ENCODE measurements at regions not wholly inside any gene's neighbourhood (a gene's known extent, or its start where the extent isn't known, plus 50 kb on each side); places are given as distances from the start of the nearest gene placed in this dataset.

DNA sequence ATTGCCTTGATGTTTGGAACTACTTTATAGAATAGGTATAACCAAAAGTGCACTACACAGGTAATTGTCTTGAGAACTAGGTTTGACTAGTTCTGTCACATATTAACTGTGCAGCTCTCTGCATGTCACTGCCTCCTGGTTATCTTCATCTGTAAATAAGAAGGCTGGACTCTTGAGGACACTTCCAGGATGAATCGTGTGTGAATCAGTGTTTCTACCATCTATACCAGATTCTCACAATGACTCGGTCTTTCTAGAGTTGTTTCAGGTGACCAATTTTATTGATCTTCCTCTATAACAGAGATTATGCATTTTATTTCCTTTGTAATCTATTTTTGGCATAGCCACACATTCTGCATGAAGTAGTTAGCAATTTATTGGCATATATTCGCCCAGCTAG, 1181.0 kb upstream of the TENM4 start:
- no peak for DNase-seq

DNA sequence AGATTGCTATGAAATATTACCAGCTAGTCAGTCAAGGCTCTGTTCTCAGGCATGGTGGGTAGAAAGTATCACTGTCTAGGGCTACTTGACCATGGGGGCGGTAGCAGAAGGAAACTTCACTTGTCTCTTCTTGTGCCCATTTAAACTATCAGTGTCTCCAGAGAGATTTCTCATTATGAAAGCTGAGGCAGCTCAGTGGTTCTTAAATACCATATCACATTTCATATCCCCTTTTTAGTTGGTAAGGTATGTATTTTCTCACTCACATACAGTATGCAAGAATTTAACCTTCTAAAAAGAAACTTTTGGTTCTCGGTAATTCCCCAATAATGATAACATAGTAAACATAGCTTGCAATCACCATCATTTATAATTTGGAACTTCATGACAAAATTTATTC, 1180.0 kb upstream of the TENM4 start:
- DNase-seq, result no peak

DNA sequence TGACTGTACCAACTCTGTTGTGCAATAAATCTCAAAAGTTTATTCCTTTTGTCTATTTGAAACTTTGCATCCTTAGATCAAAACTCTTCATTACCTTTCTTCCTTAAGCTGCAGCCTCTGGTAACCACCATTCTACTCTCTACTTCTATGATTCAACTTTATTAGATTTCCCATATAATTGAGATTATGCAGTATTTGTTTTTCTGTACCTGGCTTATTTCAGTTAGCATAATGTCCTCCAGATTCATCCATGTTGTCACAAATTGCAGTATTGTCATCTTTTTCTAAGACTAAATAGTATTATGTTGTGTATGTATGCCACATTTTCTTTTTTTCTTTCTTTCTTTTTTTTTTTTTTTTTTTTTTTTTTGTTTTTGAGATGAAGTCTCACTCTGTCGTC, 1176.3 kb upstream of the TENM4 start:
- DNase-seq, result no peak

DNA sequence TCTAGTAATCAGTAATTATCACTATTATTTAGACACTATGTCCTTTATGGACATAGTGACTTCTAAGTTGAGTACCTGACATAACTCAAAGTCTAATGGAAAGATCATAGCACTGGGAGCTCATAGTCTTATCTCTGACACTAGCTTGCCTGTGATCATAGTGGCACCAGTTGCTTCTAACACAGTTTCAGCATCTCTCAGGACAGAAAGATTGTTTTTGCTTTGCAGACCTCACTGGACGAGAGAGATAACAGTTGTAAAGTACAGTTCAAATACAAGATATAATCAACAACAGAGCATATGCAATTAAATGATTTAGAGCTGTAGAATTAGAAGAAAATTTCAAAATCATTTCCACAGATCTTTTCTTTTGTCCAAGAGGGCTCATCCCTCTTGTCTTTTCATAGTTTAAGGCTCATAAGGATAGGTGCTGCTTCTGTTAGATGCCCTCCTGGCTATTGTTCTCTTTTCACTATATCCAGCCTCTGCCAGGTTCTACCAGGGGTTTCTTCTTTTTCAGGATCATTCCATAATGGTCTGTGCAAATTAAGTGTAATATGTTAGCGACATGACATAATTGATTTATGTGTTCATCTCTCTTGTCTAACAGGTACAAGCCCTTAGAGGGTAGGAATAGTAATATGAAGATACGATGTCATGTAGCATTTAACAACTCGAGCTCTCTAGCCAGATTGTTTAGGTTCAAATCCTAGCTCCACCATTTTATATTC, 1175.4 kb upstream of the TENM4 start:
- DNase-seq, result no peak

DNA sequence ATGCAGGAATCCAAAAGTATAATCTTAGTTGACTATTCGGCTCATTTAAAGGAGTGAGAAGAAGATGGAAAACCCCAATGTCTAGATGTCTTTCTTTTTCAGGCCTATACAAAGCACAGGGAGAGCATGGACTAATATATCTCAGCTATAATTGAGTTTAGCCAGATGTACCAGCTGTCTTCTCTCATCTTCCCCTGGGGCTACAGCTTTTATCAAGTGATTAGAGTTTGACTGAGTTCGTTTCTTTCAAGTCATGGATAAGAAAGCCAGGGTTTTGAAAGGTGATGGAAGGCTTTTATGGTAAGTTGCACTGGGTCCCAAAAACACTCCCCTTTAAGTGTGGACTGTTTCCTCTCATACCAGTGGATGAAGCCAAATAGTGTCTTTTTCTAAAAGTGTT, 1172.8 kb upstream of the TENM4 start:
- no peak for DNase-seq

DNA sequence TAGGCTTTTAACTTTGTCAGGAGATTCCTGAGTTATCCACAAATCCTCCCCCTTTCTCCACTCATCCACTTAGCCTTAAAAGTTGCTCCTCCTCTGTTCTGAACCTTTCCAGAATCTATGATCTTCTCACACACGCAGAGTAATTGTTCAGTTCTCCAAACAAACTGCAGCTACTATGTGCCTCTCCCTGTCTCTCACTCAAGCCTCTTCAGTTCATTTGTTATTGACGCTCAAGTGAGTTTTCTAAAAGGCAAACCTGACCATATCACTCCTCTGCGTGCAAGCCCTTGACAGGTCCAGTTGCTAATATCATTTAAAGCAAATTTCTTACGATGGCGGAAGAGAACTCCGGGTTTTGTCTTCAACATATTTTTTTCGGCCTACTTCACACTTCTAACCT, 1169.7 kb upstream of the TENM4 start:
- no peak for DNase-seq

DNA sequence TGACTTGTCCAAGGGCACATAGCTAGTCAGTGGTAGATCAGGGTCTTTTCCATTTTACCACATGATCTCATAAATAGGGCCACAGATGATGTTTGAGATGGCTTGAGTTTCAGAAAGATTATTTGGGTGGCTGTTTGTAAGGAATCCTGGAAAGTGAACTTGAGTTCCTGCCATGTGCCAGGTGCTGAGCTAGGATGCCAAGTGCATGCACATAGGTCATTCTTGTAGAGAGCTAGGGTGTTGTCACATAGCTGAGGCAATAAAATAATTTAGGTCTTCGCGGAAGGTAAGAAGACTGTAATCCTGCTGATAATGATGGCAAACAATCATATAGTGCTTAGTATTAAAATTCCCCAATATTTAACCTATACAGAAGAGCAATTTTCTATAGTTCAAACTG, 1162.6 kb upstream of the TENM4 start:
- DNase-seq, result no peak

DNA sequence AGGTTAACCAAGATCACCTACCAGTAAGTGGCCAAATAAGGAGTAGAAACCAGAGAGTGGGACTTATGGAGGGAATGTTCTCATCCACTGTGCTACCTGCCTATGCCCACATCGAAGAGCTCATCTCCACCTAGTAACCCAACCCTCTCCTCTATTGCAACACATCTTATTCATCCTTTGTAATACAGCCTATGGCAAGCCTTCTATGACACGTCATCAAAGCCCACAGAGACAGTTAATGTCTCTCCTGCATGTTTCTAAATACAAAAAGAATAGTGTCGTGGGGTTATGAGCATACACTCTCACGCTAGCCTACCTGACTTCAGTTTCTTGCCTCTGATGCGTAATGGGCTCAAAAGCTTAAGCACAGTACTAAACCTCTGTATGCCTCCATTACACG, 1158.1 kb upstream of the TENM4 start:
- DNase-seq, result no peak

DNA sequence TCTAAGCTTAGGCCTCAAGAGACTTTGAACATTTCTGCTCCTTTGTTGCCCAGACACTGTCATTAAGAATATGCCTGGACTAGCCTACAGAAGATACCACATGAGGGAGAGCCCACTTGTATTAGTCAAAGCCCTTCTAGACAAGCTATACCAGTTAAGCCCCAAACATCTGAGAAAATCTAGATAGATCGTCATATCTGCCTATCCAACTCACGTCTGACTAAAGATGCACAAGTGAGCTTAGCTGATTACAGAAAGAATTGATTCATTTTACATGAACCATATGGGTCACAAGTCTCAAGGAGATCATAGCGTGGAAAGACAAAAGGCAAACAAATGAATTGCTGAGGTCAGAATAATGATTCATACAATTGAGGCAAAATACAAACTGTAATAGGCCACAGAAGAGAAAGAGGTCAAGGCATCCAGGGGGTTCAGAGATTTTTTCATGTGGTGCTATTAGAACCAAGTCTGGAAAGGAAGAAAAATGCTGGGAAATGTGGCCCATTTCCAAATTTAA, 1155.5 kb upstream of the TENM4 start:
- DNase-seq, result no peak

DNA sequence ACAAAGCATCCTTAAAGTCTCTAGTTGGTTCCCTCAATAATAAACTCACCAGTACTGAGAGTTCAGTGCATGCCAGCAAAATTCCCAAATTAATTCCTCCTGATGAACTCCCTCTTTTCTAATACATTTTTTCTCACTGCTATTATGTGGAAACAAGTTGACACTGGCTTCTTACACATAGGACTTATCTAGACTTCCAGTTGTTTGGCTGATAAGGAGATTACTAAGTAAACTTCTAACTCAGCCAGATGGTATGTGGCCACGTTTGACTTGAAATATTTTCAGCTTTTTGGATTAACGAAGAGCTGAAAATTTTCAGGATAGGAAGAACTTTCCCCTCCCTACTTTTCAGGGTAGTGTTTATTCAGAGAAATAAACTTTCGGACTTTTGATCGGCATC, 1154.2 kb upstream of the TENM4 start:
- DNase-seq, result peak; percentile 93

DNA sequence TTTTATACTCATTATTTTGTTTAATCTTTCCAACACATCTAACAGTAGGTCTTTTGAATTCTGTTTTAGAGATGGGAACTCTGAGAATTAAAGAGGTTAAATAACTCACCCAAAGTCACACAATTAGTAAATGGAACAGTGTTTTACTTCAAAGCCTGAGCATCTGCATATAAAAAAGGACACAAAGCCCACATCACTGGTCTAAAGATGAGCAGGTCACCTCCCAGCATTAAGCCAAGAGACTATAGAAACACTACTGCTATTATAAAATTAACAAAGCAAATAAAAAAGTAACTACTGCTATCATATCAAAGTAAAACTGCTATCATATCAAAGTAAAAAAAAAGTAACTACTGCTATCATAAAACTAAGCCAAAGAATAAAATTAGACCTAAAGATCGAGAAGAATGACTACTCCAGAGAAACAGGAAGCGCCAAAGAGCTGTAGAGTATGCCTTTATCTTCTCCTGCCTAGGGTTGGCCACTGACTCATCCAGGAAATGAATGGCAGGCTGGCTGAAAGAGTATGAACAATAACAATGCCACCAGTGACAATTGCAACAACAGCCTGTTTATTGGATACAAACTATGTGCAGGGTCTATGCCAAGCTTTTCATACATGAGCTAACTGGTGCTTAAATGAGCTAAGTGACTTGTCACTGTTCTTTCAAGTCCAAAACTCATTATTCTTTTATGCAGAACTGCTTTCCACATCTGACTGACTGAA, 1153.0 kb upstream of the TENM4 start:
- peak; percentile 90 for DNase-seq

DNA sequence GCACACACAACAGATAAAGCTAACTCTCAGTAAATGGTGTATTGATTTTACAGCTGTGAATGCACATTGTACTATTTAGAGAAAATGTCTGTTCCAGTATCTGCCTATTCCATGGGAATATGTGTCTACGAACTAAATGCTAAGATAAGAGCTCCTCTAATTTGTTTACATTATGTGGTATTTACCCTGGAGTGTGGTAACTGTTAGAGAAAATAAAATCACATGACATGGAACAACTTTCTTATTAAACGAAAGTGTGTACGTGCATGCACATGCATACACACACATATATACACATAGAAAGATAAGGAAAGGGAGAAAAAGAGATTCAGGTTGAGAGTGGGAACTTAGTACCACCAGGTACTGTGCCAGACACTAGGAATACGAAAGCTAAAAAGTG, 1151.7 kb upstream of the TENM4 start:
- DNase-seq, result no peak

DNA sequence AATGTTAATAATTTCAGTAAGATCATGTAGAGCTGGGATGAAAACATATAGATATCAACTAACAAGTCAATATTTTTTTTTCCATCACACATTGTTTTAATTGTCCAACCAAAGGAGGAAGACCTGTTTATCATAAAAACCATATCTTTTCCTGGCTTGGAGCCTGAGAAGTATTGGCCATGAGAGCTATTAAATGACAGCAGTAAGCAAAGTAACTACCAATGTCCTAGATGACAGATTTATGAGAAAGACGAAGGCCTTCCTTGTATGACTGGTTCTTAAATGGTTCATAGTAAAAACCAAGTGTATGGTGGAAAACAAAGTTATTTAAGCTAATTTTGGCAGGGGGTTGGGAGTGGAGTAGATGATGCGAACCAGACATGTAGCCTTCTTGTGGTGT, 1147.1 kb upstream of the TENM4 start:
- DNase-seq, result no peak

DNA sequence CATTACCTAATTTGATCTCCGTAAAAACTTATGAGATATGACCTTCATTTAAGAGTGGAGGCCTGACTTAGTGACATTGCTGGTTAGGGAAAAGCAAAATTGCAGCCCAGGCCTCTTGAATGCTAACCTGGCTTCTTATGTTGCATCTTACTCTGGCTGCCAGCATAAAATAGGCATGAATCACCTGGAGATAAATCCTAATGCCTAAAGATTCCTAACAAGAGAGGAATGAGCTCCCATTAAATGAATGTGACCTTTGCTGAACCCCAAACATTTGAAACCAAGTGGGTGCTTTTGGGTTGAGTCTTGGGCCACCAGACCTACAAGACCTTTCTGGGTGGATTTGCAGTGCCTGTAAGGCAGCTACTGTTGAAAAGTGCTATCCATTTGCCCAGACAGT, 1145.6 kb upstream of the TENM4 start:
- peak; percentile 82 for DNase-seq

DNA sequence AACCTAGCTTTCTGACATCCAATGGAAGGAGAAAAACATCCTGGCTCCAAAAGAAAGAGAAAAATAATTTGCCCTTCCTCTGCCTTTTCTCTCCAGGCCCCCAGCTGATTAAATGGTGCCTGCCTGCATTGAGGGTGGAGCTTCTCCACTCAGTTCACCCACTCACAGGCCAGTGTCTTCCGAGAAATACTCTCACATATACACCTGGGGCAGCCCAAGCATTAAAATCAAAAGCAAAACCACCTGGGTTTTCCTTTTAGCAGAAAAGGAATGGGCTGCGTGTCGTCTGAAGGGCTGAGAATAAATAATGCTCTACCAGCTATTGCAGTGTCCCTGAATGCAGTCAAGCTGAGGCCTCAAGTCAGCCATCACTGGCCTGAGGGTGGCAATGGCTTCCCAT, 1143.8 kb upstream of the TENM4 start:
- DNase-seq, result no peak

DNA sequence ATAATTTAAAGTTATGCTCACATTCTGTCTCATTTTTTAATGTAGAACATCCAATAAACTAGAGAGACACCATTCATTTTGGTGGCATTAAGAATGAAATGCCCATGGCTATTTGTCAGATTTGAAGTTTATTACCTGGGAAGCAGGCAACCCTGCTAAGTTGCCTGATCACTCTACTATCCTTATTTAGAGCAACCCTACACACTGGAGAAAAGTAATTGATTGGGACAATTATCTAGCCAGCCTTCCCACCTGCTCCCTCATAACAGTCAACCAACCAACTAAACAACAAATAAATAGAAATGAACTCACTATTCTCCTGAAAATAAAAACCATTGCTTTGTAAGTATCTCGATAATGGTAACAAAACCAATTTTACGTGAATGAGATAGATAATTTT, 1129.0 kb upstream of the TENM4 start:
- no peak for DNase-seq

DNA sequence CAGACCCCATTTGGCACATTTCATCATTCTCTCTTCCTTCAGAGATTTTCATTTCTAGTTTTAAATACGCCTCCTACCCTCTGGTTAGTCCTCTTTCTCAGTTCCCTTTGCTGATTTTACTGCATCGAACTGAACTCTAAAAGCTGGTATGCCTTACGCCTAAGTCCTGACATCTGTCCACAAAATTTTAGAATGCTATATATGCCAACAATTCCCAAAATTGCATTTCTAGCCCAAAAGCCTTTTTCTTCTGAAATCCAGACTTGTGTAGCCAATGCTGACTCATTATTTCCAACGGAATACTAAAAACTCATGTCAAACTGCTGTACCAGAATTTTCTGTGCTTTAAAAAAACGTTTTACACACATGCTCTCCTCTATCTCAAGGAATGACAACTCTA, 1124.4 kb upstream of the TENM4 start:
- no peak for DNase-seq

DNA sequence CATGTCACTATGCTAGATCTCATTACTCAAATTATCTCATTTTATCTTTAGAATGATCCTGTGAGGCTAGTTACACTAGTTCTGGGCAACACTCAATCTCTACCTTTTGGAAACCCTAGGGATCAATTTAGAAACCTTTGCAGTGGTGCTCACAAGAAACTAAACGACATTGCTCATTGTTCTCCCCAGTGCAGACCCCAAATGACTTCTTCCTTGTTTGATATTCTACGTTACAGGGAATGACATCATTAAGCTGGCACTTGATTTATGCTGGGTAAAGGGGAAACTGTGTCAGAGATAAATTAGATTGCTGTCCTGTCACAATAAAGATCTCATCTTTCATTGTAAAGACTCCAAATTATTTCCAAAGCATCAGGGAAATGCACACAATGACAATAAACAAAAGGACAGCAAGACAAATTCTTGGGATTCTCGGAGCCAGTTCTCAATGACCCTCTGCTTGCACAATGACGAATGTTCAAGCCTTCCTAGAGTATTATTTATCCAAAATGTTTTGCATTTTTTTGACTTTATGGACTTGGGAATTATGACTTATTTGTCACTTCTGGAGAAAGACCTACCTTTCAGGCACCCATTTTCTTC, 1121.8 kb upstream of the TENM4 start:
- no peak for DNase-seq

DNA sequence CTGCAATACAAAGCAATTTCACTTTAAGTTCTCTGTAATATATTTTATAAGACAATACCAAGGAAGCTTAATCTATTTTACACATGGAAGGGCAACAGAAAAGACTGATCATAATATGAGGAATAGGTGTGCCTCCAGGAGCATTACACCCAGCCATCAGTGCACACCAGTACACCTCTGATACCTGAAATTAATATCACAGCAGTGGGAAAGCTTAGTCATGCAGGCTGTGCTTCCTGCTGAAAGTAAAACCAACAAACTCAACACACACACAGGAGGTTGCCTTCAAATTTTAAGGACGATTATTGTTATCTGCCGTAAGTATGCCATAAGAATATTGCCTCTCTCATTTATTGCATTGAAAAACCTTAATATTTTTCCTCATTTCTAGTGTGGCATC, 1119.1 kb upstream of the TENM4 start:
- no peak for DNase-seq

DNA sequence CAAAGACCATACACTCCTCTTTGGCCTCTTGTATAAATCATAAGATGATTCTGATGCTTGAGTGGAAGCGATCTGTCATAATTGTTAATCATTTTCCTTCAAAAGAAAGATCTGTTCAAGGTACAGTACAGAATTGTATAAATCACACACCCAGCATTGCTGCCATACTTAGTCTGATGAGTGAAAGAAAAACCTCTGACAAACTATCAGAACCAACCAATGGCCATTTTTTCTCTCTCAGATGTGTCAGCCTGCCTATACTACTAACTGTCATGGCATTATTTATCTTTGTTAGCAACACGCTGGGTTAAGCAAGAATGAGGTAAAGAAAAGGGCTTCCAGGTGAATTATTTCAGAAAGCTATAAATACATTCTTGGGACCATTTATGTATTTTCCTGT, 1112.7 kb upstream of the TENM4 start:
- no peak for DNase-seq

DNA sequence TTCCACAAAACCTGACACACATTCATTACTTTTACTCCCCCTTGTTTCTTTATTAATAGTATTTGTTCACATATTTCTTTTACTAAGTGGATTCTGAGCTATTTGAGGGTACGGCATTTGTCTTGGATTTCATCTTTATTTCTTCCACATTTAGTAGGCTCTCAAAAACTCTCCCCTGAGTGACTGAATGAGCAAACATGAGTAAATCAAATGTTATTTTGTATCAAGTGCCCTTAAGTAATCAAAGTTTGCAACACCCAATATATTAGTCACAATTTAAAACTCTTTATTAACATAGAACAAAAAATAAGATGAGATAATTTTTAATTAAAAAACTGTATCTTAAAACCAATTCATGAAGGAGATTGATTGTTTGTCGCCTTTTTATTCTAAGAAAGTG, 1101.9 kb upstream of the TENM4 start:
- DNase-seq, result no peak

DNA sequence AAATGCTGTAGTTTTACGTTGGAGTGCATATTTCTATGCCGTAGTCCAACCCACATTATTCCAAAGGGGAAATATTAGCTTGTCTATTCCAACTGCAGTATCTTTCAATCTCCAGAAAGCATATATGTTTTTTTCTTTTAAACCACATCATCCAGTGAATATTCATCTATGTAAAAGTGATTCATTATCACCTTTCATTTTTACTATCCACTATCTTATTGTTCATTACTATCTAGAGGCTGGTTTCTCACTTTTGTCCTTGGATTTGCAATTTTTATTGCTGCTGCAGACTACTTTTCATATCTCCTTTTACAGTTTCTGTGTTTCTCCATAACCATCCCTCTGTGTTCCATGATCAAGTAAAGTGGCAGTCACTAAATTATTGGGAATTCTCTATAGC, 1097.2 kb upstream of the TENM4 start:
- DNase-seq, result no peak

DNA sequence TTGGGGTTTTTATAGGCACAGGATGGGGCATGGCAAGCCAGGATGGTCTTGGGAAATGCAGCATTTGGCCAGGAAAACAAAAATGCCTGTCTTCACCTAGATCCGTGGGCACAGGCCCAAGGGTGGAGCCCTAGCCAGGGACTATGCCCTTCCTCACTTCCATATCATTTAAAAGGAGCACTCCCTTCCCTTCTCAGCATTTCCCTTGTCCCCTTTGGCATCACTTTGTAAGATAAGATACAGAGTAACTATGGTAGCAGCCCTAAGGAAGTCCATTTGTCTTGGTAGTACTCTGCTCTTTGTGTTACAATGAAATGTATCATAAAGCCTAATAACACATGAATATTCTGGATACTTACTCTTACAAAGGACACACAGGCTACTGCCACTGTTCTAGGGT, 1092.6 kb upstream of the TENM4 start:
- no peak for DNase-seq

DNA sequence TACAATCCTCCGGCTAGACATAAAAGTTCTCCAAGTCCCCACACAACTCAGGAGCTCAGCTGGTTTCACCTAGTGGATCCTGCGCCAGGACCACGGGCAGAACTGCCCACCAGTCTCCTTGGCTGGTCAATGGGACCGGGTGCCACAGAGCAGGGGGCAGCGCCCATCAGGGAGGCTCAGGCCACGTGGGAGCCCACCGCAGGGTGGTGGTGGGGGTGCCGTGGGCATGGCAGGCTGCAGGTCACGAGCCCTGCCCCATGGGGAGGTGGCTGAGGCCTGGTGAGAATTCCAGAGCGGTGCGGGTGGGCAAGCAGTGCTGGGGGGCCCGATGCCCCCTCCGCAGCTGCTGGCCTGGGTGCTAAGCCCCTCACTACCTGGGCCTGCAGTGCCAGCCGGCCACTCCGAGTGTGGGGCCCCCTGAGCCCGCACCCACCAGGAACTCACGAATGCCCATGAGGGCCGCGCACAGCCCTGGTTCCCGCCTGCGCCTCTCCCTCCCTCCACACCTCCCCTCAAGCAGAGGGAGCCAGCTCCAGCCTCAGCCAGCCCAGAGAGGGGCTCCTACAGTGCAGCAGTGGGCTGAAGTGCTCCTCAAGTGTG, 1091.9 kb upstream of the TENM4 start:
- DNase-seq, result no peak
